Islet of Langerhans (tissue), 1 donor: ENCODE measurements at regions not wholly inside any gene's neighbourhood (a gene's known extent, or its start where the extent isn't known, plus 50 kb on each side); places are given as distances from the start of the nearest gene placed in this dataset.

Experiments used
- FAIRE-seq: peaks from one replicate; lab custom pipeline; 2011; peaks lifted over from hg19 to GRCh38; lab: Jason Lieb, UNC

DNA sequence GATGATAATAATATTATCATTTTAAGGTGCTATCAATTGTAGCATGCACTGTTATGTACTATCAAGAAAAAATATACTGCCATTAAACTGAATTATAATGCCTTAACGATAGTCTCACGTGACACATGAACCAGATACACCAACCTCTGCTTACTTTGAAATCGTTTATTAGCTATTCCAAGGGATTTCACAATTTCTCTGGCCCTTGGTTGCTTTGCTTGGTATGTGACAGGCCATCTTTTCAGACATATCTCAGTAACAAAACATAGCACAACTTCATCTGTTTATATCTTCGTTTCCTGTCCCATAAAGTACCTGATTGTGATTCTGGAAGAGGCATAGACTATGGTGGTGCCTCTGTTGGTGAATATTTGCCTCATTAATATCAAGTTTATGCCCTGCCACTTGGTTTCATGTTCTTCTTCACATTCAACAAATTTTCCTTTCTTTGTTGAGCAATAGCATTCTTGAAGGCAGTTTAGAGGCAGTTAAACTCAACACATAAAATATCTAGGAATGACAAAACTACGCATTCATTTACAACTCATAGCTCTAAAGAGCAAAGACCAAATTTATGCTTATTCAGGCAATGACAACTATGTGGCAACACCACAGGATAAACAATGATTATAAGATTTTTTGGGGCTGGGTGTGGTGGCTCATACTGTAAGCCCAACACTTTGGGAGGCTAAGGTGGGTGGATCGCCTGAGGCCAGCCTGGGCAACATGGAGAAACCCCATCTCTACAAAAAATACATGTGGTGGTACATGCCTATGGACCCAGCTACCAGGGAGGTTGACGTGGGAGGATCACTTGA, 84.3 kb downstream of the MCFD2 start:
- no peak for FAIRE-seq

DNA sequence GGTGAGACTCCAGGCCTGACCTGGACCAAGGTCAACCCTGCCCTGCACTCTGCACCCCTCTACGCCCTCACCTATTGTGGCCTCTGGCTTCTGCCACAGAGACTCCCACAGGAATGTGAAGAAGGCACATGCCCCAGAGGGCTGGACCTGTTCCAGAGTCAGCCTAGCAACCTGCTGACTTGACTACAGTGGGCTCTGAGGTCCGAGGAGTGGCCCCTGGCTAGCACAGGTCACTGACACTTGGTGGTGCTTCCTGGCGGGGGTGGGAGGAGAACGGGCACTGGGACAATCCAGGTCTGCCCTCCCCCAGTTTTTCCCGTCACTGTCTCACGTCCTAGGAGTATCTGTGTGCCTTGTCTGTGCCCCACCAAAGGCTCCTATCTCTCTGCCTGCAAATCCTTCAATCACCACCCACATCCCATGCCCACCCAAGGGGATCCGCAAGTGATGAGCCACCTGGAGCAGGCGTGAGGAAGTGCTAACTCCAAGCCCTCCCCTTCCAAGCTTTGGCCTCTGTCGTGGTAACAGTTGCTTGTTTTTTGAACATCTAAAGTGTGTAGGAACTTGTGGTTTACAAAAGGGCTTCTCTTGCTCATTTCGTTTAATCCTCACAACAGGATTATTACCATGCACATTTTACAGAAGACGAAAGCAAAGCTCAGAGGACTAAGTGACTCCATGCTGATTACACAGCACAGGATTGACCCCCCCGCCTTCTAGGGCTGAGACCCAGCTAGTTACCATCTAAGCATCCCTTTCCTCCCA, 86.2 kb downstream of the MCFD2 start:
- FAIRE-seq: no peak

DNA sequence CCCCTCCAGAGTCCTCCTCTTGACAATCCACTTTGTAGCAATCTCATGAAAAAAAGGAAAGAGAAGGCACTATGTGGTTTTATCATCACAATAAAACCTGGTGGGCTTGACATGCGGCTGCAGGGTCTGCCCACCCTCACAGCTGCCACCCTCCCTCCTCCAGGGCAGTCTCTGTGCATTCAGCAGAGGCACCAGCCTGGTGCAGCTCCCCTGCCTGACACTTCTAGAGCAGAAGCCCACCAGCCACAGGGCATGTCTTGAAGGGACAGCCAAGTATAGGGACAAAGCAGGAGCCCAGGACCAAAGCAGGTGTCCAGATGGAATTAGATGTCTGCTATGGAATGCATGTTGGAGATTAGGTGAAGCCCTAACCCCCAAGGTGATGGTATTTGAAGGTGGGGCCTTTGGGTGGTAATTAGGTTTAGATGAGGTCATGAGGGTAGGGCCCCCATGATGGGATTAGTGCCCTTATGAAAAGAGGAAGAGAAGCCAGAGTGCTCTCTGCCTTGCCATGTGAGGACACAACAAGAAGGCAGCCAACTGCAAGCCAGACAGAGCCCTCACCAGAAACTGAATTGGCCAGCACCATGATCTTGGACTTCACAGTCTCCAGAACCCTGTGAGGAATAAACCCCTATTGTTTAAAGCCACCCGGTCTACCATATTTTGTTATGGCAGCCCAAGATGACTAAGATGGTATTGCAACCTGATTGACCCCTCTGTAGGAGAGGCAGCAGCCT, 86.9 kb downstream of the MCFD2 start:
- FAIRE-seq: no peak

- FAIRE-seq: no peak
These were observed 87.5 kb downstream of the MCFD2 start for GRCh38 chr2:46828135-46828438.

GRCh38 chr2:46827274-46828134, 88.1 kb downstream of the MCFD2 start:
- FAIRE-seq: no peak

DNA sequence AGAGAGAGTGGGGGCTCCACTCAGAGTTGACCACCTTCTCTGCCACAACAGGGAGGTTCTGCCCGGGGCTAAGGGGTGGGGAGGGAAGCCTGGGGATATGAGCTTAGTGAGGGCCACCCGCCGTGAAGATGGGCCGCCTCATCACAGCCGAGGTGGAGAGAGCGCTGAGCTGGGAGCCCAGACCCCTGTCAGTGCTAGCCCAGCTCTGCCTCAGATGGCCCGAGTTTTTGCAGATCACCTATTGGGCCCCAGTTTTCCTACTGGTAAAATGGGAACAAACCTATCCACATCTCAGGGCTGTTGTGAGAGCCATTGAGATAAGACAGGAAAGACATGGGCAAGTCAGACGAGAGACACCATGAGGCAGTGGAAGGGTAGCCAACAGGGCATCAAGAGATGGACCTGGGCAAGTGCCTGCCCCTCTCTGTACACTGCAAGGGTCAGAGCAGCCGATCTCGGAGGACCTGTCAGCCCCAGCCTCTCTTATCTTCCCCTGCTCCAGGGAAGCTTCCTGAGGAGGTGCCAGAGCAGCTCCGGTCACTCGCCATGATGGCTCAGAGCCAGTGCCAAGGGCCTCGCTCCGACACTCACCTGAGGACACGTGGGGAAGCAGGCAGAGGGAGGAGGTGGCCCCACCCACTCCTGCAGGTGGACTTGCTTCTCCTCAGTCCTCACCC, 88.9 kb downstream of the MCFD2 start:
- no peak for FAIRE-seq

GRCh38 chr2:46825939-46826568, 89.6 kb downstream of the MCFD2 start:
- no peak for FAIRE-seq

DNA sequence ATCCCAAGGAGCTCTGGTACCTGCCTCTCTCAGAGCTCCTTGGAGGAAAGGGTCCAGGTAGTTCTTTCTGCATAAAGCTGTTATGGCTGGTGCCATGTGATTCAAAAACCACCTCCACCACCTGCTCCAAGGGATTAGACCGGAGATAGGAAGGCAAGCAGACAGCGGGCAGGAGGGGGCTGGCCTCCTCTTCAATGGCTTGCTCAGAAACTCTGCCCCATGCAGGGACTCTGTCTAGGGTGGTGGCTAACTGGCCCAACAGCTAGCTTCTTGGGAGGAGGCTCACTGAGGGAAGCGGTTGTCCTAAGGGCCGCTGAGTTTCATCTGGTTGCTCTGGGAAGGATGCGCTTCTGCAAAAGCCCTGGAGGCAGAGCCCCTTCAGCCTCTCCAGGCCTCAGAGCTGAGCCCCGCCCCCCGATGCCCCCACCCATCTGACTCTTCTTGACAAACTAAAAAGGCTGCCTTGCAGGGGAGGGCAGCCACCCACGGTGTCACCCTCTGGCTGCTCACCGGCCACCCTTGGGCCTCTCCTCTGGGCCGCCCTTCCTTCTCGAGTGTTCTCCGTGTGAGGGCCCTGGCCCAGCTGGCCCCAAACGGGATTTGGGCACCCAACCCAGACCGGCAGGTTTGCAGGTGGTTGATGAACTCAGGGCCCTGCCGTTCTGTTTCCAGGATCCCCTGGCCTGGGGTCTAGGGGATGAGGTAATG, 90.2 kb downstream of the MCFD2 start:
- no peak for FAIRE-seq

GRCh38 chr2:46824611-46825010, 91.0 kb downstream of the MCFD2 start:
- no peak for FAIRE-seq

- FAIRE-seq: no peak
These were observed 94.0 kb downstream of the MCFD2 start for GRCh38 chr2:46821600-46821999.

DNA sequence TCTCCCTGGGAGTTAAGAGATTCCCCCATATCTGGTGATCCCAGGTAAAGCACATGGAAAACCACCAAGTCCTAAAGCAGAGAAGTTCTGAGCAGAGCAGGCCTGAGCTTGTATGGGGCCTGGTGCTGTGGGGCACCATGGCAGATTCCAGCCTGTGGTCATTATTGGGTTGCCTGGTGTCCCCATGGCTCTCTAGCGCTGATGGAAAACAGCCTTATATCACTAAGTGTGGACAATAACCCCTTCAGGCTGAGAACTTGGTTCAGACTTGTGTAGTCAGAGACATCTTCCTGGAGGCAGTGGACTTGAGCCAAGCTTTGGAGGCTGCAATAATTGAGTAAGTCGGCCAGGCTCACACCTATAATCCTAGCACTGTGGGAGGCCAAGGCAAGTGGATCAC, 96.8 kb downstream of the MCFD2 start:
- FAIRE-seq: no peak

DNA sequence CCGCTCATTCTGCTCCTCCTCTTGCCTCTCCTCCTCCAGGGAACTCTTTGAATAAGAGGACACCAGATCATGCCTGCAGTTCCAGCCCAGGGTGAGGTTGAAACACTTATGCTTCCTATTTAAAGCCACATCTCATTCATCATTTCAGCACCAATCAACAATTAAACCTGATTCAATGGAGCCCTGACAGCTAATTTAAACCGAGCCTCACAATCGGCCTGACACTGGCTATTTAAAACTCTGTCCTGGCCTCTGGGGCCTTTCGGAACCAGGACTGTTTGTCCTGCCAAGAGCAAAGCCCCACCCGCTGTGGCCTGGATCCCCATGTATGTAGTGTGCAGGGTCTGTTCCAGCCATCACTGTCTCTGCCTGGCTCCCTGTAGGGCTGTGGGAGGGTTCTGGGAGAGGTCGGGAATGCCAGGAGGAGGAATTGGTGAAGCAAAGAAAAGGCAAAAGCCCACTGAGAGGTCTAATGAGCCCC, 97.4 kb downstream of the MCFD2 start:
- no peak for FAIRE-seq

GRCh38 chr2:46816846-46817726, 98.5 kb downstream of the MCFD2 start:
- no peak for FAIRE-seq

GRCh38 chr2:46816151-46816845, 99.3 kb downstream of the MCFD2 start:
- no peak for FAIRE-seq

DNA sequence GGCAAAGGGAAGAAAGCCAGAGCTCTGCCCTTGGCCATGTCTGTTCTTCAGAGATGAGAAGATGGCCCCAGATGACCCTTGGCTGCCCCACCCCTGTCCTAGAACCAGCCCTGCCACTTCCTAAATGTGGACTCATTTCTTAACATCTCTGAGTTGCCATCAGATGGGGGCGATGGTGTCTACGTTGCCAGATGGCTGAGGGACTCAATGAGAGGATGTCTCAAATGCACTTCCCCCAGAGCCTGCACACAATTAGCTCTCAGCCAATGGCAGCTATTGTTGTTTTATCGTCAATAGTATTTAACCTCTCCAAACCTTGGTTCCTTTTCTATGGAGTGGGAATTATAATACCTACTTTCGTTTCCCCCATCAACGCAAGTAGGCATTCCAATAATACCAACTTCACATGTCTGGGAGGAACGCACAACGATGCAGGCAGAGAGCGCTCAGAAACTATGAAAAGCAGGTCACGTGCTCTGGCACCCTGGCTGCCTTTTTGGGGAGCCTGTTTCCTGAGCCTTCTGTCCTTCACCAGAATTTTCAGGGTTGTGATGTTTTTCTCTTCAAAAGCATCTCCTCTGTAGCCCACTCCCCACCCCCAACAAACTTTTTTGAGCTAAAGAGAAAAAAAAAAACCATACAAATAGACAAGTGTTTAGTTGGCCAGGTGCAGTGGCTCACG, 100.3 kb downstream of the MCFD2 start:
- no peak for FAIRE-seq

- no peak for FAIRE-seq
These were observed 101.2 kb downstream of the MCFD2 start for GRCh38 chr2:46814160-46814961.

DNA sequence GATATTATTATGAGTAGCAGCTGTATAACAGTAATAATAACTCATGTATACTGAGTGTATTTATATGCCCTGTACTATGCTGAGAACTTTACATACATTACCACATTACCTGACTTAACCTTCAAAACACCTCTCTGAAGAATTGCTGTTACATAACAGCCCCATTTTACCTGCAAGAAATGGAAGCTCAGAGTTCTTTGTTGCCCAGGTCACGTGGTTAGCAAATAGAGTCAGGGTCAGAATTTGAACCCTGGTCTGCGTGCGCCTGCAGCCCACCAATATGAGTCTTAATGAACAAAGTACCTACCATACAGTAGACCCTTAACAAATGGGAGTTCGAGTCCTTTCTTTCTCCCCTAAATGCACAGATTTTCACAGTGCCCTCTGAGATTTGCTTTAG, 101.9 kb downstream of the MCFD2 start:
- no peak for FAIRE-seq
